ENCODE measurements at regions not wholly inside any gene's neighbourhood (a gene's known extent, or its start where the extent isn't known, plus 50 kb on each side); places are given as distances from the start of the nearest gene placed in this dataset.

- no peak overlapping the region for H3K27ac Mint-ChIP-seq
- H3K4me1 Mint-ChIP-seq = no peaks in the 10 kb centered on the region
- DNase-seq = no peak
- no peaks in the 10 kb centered on the region for H3K27me3 Mint-ChIP-seq (ENCODE audit: insufficient read depth)
- H3K9me3 Mint-ChIP-seq = no peaks in the 10 kb centered on the region
- WGBS, 2 experiments (ENCODE audit: insufficient coverage in 1 of 2, insufficient read length in 1 of 2) = 91 to 96% methylated on average over 3 to 4 of the region's 4 CpGs
- Histone ChIP-seq H3K4me1 (ENCODE audit: control insufficient read depth, insufficient read depth, low read length) (peaks cover 3% of the 10 kb centered on the region), H3K27me3 (ENCODE audit: control insufficient read depth, insufficient read depth, low read length, poor library complexity, severe bottlenecking) (no peaks in the 10 kb centered on the region), H3K36me3 (ENCODE audit: control insufficient read depth, insufficient read depth, low read length) (no peaks in the 10 kb centered on the region), H3K4me3 (ENCODE audit: low read length) (no peak overlapping the region), H3K9me3 (ENCODE audit: control insufficient read depth, low read length) (no peaks in the 10 kb centered on the region), H3K27ac (ENCODE audit: low read depth, low read length) (no peak overlapping the region), H3K9ac (ENCODE audit: extremely low read depth, low read length, poor library complexity, severe bottlenecking) (no peak overlapping the region)
- TF ChIP-seq CTCF (conservative IDR thresholded peaks at IDR 0.05) = no peak
- H3K36me3 Mint-ChIP-seq (ENCODE audit: low read depth) = no peaks in the 10 kb centered on the region
- no peak overlapping the region for H3K4me3 Mint-ChIP-seq
These were observed 524.4 kb downstream of the PTPRC start for GRCh38 chr1:199163267-199163666.

GRCh38 chr1:199163670-199164069, 524.8 kb downstream of the PTPRC start:
- TF ChIP-seq CTCF (conservative IDR thresholded peaks at IDR 0.05) = no peak
- Histone ChIP-seq H3K27ac (ENCODE audit: low read depth, low read length) (no peak overlapping the region), H3K4me1 (ENCODE audit: control insufficient read depth, insufficient read depth, low read length) (peaks cover 3% of the 10 kb centered on the region), H3K4me3 (ENCODE audit: low read length) (no peak overlapping the region), H3K9ac (ENCODE audit: extremely low read depth, low read length, poor library complexity, severe bottlenecking) (no peak overlapping the region), H3K9me3 (ENCODE audit: control insufficient read depth, low read length) (no peaks in the 10 kb centered on the region), H3K27me3 (ENCODE audit: control insufficient read depth, insufficient read depth, low read length, poor library complexity, severe bottlenecking) (no peaks in the 10 kb centered on the region), H3K36me3 (ENCODE audit: control insufficient read depth, insufficient read depth, low read length) (no peaks in the 10 kb centered on the region)
- no peaks in the 10 kb centered on the region for H3K9me3 Mint-ChIP-seq
- H3K27ac Mint-ChIP-seq = no peak overlapping the region
- no peak overlapping the region for H3K4me3 Mint-ChIP-seq
- 92 to 100% methylated on average over 1 of the region's 1 CpG for WGBS, 2 experiments (ENCODE audit: insufficient coverage in 1 of 2, insufficient read length in 1 of 2)
- H3K27me3 Mint-ChIP-seq (ENCODE audit: insufficient read depth) = no peaks in the 10 kb centered on the region
- no peaks in the 10 kb centered on the region for H3K36me3 Mint-ChIP-seq (ENCODE audit: low read depth)
- H3K4me1 Mint-ChIP-seq = no peaks in the 10 kb centered on the region
- DNase-seq = no peak

- no peak overlapping the region for H3K4me3 ChIP-seq (ENCODE audit: low read length)
- H3K27ac ChIP-seq (ENCODE audit: low read depth, low read length) = no peak overlapping the region
- Mint-ChIP-seq H3K27ac (no peak overlapping the region), H3K27me3 (ENCODE audit: insufficient read depth) (no peaks in the 10 kb centered on the region), H3K36me3 (ENCODE audit: low read depth) (no peaks in the 10 kb centered on the region), H3K9me3 (no peaks in the 10 kb centered on the region), H3K4me1 (no peaks in the 10 kb centered on the region), H3K4me3 (no peak overlapping the region)
- no peaks in the 10 kb centered on the region for H3K27me3 ChIP-seq (ENCODE audit: control insufficient read depth, insufficient read depth, low read length, poor library complexity, severe bottlenecking)
- TF ChIP-seq CTCF (conservative IDR thresholded peaks at IDR 0.05) = no peak
- no peaks in the 10 kb centered on the region for H3K36me3 ChIP-seq (ENCODE audit: control insufficient read depth, insufficient read depth, low read length)
- 86% methylated on average over 2 of the region's 3 CpGs; no CpG with 5 or more reads in 1 of the 2 experiments for WGBS, 2 experiments (ENCODE audit: insufficient coverage in 1 of 2, insufficient read length in 1 of 2)
- DNase-seq = no peak
- H3K9ac ChIP-seq (ENCODE audit: extremely low read depth, low read length, poor library complexity, severe bottlenecking) = no peak overlapping the region
- H3K4me1 ChIP-seq (ENCODE audit: control insufficient read depth, insufficient read depth, low read length) = peaks cover 3% of the 10 kb centered on the region
- no peaks in the 10 kb centered on the region for H3K9me3 ChIP-seq (ENCODE audit: control insufficient read depth, low read length)
These were observed 528.6 kb downstream of the PTPRC start for GRCh38 chr1:199167460-199167859.

All from endodermal cell (in vitro differentiated cells).